Caco-2 (cell line): ENCODE measurements at regions not wholly inside any gene's neighbourhood (a gene's known extent, or its start where the extent isn't known, plus 50 kb on each side); places are given as distances from the start of the nearest gene placed in this dataset.

ENCODE experiments used
- BruUV-seq: library from RNA; stranded (reverse); fragments of 400-500 nt; replicated peaks from 2 replicates; lab custom pipeline; 2021; lab: Mats Ljungman, UMichigan
- CTCF ChIA-PET: fragments of 300-600 bp; sonication (Branson Sonifier 250); formaldehyde crosslinking; loops from one replicate; lab custom pipeline; 2022; ENCODE audit warnings: antibody characterized with exemption; lab: Charles Lee
- POLR2A ChIA-PET: fragments of 300-600 bp; sonication (Branson Sonifier 250); formaldehyde crosslinking; loops from one replicate; lab custom pipeline; 2022; ENCODE audit warnings: antibody characterized with exemption; lab: Charles Lee
- DNase-seq, 2 experiments: peaks; one replicate each; pipeline versions ENCODE4 v3.0.0 to v3.0.0-alpha.2; 2020 to 2022
- H3K27me3 ChIP-seq: replicated peaks from 2 replicates; pipeline ENCODE4 v1.6.0; 2011; ENCODE audit warnings: low read length; ENCODE audit not compliant: control insufficient read depth, insufficient read depth
- H3K36me3 ChIP-seq: 2 replicates; pipeline ENCODE4 v1.5.1; 2011; ENCODE audit warnings: low read length; ENCODE audit not compliant: control insufficient read depth, insufficient read depth
- H3K4me1 ChIP-seq: fragments of 250-450 bp; sonication (Bioruptor Pico); 2 replicates; pipeline ENCODE4 v1.5.1; 2020; ENCODE audit warnings: mild to moderate bottlenecking
- H3K4me3 ChIP-seq: 2 replicates; pipeline ENCODE4 v1.5.1; 2011; ENCODE audit warnings: low read depth, mild to moderate bottlenecking, control low read depth, low read length
- H3K9me3 ChIP-seq: fragments of 250-450 bp; sonication (Bioruptor Pico); 2 replicates; pipeline ENCODE4 v1.5.1; 2020; ENCODE audit warnings: mild to moderate bottlenecking, moderate library complexity
- H3K27ac Mint-ChIP-seq: one replicate; pipeline ENCODE4 v1.8.0; 2022; ENCODE audit warnings: mixed read lengths; ENCODE audit not compliant: unreplicated experiment
- H3K27me3 Mint-ChIP-seq: one replicate; pipeline ENCODE4 v1.8.0; 2022; ENCODE audit warnings: mixed read lengths; ENCODE audit not compliant: insufficient read depth, unreplicated experiment
- H3K36me3 Mint-ChIP-seq: one replicate; pipeline ENCODE4 v1.8.0; 2022; ENCODE audit warnings: mild to moderate bottlenecking, mixed read lengths; ENCODE audit not compliant: insufficient read depth, unreplicated experiment
- H3K4me1 Mint-ChIP-seq: one replicate; pipeline ENCODE4 v1.8.0; 2022; ENCODE audit warnings: low read depth, mixed read lengths; ENCODE audit not compliant: unreplicated experiment
- H3K4me3 Mint-ChIP-seq: one replicate; pipeline ENCODE4 v1.8.0; 2022; ENCODE audit warnings: mild to moderate bottlenecking, moderate library complexity, mixed read lengths; ENCODE audit not compliant: unreplicated experiment
- H3K9me3 Mint-ChIP-seq: one replicate; pipeline ENCODE4 v1.8.0; 2022; ENCODE audit warnings: mixed read lengths; ENCODE audit not compliant: unreplicated experiment
- intact Hi-C: fragments of 100-400 bp; cut with micrococcal nuclease; formaldehyde crosslinking; loops from one replicate; pipeline ENCODE4 v1.10.0; 2022; ENCODE audit not compliant: unreplicated experiment
- TF ChIP-seq, protein P1 (sequence below), 2 experiments: fragments of 200-600 bp in 1 of 2; IDR thresholded peaks; 1 replicate in 1 of 2; 2 replicates in 1 of 2; pipeline versions ENCODE4 v1.5.1 to v1.8.0; 2011 to 2022; ENCODE audit warnings: antibody characterized with exemption in 1 of 2, control low read depth in 1 of 2, inconsistent platforms in 1 of 2, low read depth in 1 of 2, low read length in 1 of 2, mild to moderate bottlenecking in 1 of 2, moderate library complexity in 1 of 2; ENCODE audit not compliant: insufficient read depth in 1 of 2, severe bottlenecking in 1 of 2, unreplicated experiment in 1 of 2

- CTCF ChIA-PET, result no interaction called here
- no peak overlapping the region for H3K4me3 Mint-ChIP-seq
Measured at GRCh38 chr9:82586918-82587356, 476.0 kb downstream of the RASEF start.

DNA sequence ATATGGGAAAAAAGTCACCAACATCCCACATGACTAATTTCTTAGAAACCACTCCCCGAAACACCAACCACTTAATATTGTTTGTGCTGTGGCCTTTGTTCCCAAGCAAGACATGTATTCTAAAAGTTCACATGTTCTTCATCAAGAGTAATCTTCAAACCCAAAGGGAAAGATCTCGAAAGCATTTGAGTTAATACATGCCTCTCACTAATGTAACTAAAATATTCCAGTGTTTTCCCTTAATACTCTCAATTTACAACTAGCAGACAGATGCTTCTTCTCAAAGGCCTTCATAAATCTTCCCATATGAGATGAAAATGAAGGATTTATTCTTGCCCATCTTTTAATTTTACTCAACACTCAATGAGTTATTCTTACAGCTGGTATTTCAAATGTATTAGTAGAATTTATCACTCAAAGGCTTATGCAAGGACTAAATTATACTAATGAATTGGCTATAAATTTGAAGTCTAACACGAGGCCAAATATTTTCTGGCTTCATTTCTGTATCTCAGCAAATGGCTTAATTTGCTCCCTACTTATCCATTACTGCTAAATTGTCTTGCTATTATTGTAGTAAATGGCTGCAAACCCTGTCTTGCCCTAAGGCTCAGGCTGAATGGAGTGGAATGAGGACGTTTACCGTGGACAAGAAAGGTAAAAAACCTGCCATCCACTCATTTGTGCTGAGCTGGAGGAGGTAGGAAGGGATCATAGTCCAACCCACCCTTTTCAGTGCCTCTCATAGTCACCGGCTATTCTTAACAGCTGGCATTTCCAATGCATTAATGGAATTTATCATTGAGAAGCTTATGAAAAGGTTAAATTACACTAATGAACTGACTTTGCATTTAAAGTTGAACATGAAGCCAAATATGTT, 474.4 kb downstream of the RASEF start:
- no peaks in the 10 kb centered on the region for H3K36me3 ChIP-seq
- BruUV-seq, result no TSS peak
- Mint-ChIP-seq H3K36me3 (no peaks in the 10 kb centered on the region), H3K4me3 (no peak overlapping the region), H3K9me3 (no peaks in the 10 kb centered on the region), H3K4me1 (no peaks in the 10 kb centered on the region), H3K27ac (no peak overlapping the region), H3K27me3 (no peaks in the 10 kb centered on the region)
- TF ChIP-seq, protein P1, sequence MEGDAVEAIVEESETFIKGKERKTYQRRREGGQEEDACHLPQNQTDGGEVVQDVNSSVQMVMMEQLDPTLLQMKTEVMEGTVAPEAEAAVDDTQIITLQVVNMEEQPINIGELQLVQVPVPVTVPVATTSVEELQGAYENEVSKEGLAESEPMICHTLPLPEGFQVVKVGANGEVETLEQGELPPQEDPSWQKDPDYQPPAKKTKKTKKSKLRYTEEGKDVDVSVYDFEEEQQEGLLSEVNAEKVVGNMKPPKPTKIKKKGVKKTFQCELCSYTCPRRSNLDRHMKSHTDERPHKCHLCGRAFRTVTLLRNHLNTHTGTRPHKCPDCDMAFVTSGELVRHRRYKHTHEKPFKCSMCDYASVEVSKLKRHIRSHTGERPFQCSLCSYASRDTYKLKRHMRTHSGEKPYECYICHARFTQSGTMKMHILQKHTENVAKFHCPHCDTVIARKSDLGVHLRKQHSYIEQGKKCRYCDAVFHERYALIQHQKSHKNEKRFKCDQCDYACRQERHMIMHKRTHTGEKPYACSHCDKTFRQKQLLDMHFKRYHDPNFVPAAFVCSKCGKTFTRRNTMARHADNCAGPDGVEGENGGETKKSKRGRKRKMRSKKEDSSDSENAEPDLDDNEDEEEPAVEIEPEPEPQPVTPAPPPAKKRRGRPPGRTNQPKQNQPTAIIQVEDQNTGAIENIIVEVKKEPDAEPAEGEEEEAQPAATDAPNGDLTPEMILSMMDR (IDR thresholded peaks at IDR 0.05; ENCODE audit: insufficient read depth in 1 of 2, low read depth in 1 of 2, low read length in 1 of 2, severe bottlenecking in 1 of 2, unreplicated experiment in 1 of 2), result no peak
- ChIA-PET CTCF (no interaction called here), POLR2A (no interaction called here)
- intact Hi-C loops, result no loop called here
- no peak overlapping the region for H3K4me3 ChIP-seq
- H3K27me3 ChIP-seq, result no peaks in the 10 kb centered on the region
- no peak for DNase-seq
- H3K9me3 ChIP-seq, result no peaks in the 10 kb centered on the region
- H3K4me1 ChIP-seq, result no peaks in the 10 kb centered on the region; the same call in 1 of the 2 replicates

More at GRCh38 chr9:82586918-82587356, 476.0 kb downstream of the RASEF start:
- no peaks in the 10 kb centered on the region for H3K9me3 ChIP-seq
- H3K27me3 ChIP-seq, result no peaks in the 10 kb centered on the region
- no peaks in the 10 kb centered on the region for H3K27me3 Mint-ChIP-seq
- no peaks in the 10 kb centered on the region for H3K36me3 Mint-ChIP-seq
- no peaks in the 10 kb centered on the region for H3K4me1 Mint-ChIP-seq
- TF ChIP-seq, protein P1 (IDR thresholded peaks at IDR 0.05; ENCODE audit: insufficient read depth in 1 of 2, low read depth in 1 of 2, low read length in 1 of 2, severe bottlenecking in 1 of 2, unreplicated experiment in 1 of 2), result no peak
- no TSS peak for BruUV-seq
- no peak for DNase-seq
- no peaks in the 10 kb centered on the region for H3K9me3 Mint-ChIP-seq
- no peaks in the 10 kb centered on the region for H3K36me3 ChIP-seq
- POLR2A ChIA-PET, result no interaction called here
- H3K27ac Mint-ChIP-seq, result no peak overlapping the region
- intact Hi-C loops, result no loop called here
- no peak overlapping the region for H3K4me3 ChIP-seq
- no peaks in the 10 kb centered on the region; the same call in 1 of the 2 replicates for H3K4me1 ChIP-seq

DNA sequence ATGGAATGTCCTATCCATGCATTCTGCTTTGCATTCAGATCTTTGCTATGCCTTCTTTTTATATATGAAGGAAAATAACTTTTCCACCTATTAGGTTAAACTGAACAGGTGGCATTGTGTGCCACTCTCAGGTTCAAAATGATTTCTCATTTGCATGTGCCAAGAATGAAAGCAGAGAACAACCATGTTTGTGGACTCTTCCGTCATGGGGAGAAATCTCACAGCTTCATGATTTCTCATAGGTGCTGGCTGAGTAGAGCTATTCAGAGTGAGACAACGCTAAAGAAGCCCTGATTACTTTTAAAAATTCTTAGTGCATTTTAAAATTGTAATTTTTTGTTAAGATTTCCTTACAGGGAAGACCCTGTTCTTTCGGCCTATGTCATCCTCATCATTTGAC, 472.1 kb downstream of the RASEF start:
- H3K36me3 Mint-ChIP-seq, result no peaks in the 10 kb centered on the region

More for the DNA sequence above, 472.1 kb downstream of the RASEF start:
- H3K36me3 ChIP-seq, result no peaks in the 10 kb centered on the region
- no peaks in the 10 kb centered on the region; the same call in 1 of the 2 replicates for H3K4me1 ChIP-seq
- Mint-ChIP-seq H3K27ac (no peak overlapping the region), H3K4me3 (no peak overlapping the region), H3K4me1 (no peaks in the 10 kb centered on the region), H3K27me3 (no peaks in the 10 kb centered on the region), H3K9me3 (no peaks in the 10 kb centered on the region)
- no peak overlapping the region for H3K4me3 ChIP-seq
- intact Hi-C loops, result no loop called here
- H3K9me3 ChIP-seq, result no peaks in the 10 kb centered on the region
- H3K27me3 ChIP-seq, result no peaks in the 10 kb centered on the region
- CTCF ChIA-PET, result no interaction called here
- POLR2A ChIA-PET, result no interaction called here
- DNase-seq, result no peak
- TF ChIP-seq, protein P1 (IDR thresholded peaks at IDR 0.05; ENCODE audit: insufficient read depth in 1 of 2, low read depth in 1 of 2, low read length in 1 of 2, severe bottlenecking in 1 of 2, unreplicated experiment in 1 of 2), result no peak
- BruUV-seq, result no TSS peak
